Esophagus muscularis mucosa (tissue), 4 donors: ENCODE measurements at regions not wholly inside any gene's neighbourhood (a gene's known extent, or its start where the extent isn't known, plus 50 kb on each side); places are given as distances from the start of the nearest gene placed in this dataset.
"Not testable (repeated sequence)": the region's sequence is repeated elsewhere in the genome, so short reads cannot be mapped to it uniquely, and the experiment has no call there.

ENCODE experiments used
- DNase-seq: peaks from one replicate; pipeline ENCODE4 v3.0.0-alpha.2; 2017; ENCODE audit errors: extremely low spot score
- H3K27ac ChIP-seq, 4 donors: fragments of 200-600 bp; sonication (generic); replicated peaks in 1 of 4; 1 replicate in 3 of 4; 2 replicates in 1 of 4; pipeline ENCODE4 v1.5.1; 2016 to 2019; ENCODE audit warnings: mild to moderate bottlenecking in 1 of 4
- H3K27me3 ChIP-seq, 4 donors: fragments of 200-600 bp; sonication (generic); one replicate each; pipeline versions ENCODE4 v1.5.1 to v1.6.0; 2016 to 2019
- H3K36me3 ChIP-seq, 4 donors: fragments of 200-600 bp; sonication (generic); one replicate each; pipeline ENCODE4 v1.5.1; 2016 to 2019
- H3K4me1 ChIP-seq, 4 donors: fragments of 200-600 bp; sonication (generic); one replicate each; pipeline ENCODE4 v1.5.1; 2016 to 2019
- H3K4me3 ChIP-seq, 4 donors: fragments of 200-600 bp; sonication (generic); 1 replicate in 2 of 4; 2 replicates in 2 of 4; pipeline ENCODE4 v1.5.1; 2016 to 2019; ENCODE audit warnings: mild to moderate bottlenecking in 4 of 4, moderate library complexity in 1 of 4
- H3K9me3 ChIP-seq, 4 donors: fragments of 200-600 bp; sonication (generic); 1 replicate in 3 of 4; 2 replicates in 1 of 4; pipeline ENCODE4 v1.5.1; 2016 to 2019
- EP300 ChIP-seq: sonication (generic); formaldehyde crosslinking; IDR thresholded peaks from one replicate; pipeline ENCODE4 v1.6.1; 2017; ENCODE audit warnings: antibody characterized with exemption
- POLR2A ChIP-seq: fragments of 450-650 bp; IDR thresholded peaks from one replicate; pipeline ENCODE4 v1.6.1; 2017; ENCODE audit warnings: antibody characterized with exemption, moderate library complexity, mild to moderate bottlenecking, low read depth
- POLR2AphosphoS5 ChIP-seq, 2 donors: sonication (generic); formaldehyde crosslinking; IDR thresholded peaks; one replicate each; pipeline ENCODE4 v1.6.1; 2017; ENCODE audit warnings: antibody characterized with exemption in 2 of 2
- WGBS: methylation state at CpG from one replicate; pipeline ENCODE4 v1.1.5; 2018; 5-methylcytosine and 5-hydroxymethylcytosine counted together
- intact Hi-C: fragments of 100-400 bp; cut with DNase I; formaldehyde crosslinking; loops from one replicate; pipeline ENCODE4 v1.15.1; 2023
- TF ChIP-seq, protein P1 (sequence below), 3 experiments: fragments of 200-600 bp in 2 of 3; fragments of 450-650 bp in 1 of 3; sonication (generic) in 2 of 3; IDR thresholded peaks; one replicate each; pipeline ENCODE4 v1.5.1; 2017 to 2019; ENCODE audit warnings: antibody characterized with exemption in 3 of 3, mild to moderate bottlenecking in 2 of 3, moderate library complexity in 1 of 3

DNA sequence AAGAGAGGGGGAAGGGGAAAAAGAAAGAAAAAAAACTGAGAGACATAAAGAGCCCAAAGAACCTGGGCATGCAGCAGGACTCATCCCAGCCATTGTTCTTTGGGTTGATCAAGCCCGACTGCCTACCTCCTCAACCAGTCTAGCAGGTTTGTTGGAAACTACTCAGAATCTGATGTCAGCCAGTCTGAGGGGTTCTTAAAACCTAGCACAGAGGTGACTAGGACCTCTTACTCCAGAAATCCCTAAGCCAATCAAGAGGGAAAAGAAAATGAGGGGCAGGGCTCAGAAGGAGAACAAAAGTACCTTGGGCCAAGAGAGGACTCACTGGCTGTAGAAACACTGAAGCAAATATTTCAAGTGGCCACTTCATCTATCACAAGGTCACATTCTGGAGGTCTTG lies 228.0 kb downstream of the AASDHPPT start:
- peaks cover 0 to 14% (median 0%) of the 10 kb centered on the region in 4 donors for H3K9me3 ChIP-seq
- H3K4me1 ChIP-seq: no peaks in the 10 kb centered on the region
- 100% methylated on average over 1 of the region's 1 CpG for WGBS
- H3K4me3 ChIP-seq: no peak overlapping the region
- intact Hi-C loops: no loop called here
- H3K27me3 ChIP-seq: no peaks in the 10 kb centered on the region
- no peaks in the 10 kb centered on the region for H3K36me3 ChIP-seq
- no peak for DNase-seq
- no peak overlapping the region for H3K27ac ChIP-seq
- TF ChIP-seq POLR2A (no peak), POLR2AphosphoS5 (IDR thresholded peaks at IDR 0.05) (no peak), EP300 (no peak)
- TF ChIP-seq, protein P1, sequence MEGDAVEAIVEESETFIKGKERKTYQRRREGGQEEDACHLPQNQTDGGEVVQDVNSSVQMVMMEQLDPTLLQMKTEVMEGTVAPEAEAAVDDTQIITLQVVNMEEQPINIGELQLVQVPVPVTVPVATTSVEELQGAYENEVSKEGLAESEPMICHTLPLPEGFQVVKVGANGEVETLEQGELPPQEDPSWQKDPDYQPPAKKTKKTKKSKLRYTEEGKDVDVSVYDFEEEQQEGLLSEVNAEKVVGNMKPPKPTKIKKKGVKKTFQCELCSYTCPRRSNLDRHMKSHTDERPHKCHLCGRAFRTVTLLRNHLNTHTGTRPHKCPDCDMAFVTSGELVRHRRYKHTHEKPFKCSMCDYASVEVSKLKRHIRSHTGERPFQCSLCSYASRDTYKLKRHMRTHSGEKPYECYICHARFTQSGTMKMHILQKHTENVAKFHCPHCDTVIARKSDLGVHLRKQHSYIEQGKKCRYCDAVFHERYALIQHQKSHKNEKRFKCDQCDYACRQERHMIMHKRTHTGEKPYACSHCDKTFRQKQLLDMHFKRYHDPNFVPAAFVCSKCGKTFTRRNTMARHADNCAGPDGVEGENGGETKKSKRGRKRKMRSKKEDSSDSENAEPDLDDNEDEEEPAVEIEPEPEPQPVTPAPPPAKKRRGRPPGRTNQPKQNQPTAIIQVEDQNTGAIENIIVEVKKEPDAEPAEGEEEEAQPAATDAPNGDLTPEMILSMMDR (IDR thresholded peaks at IDR 0.05): no peak

DNA sequence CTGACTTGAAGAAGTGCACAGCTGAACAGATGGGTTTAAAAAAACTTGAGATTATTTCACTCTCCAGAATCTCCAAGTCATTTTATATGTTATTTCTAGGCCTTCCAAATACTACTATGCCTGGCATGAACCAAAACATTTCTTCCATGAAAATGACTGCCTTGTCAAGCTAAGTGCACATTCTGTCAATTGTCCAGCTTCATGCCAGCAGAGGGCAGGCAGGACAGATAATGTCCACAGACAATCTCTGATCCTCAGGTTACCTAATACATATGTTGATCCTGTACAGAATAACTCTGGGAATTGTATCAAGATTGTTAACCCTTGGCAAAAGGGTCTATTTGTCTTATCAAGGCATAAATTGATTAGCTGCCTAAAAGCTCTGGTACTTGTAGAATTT lies 229.5 kb downstream of the AASDHPPT start:
- Histone ChIP-seq H3K4me3 (no peak overlapping the region), H3K36me3 (no peaks in the 10 kb centered on the region), H3K4me1 (no peaks in the 10 kb centered on the region), H3K27ac (no peak overlapping the region), H3K9me3 (peaks cover 0 to 14% (median 0%) of the 10 kb centered on the region in 4 donors), H3K27me3 (no peaks in the 10 kb centered on the region)
- TF ChIP-seq EP300 (no peak), POLR2AphosphoS5 (IDR thresholded peaks at IDR 0.05) (no peak), POLR2A (no peak)
- no peak for DNase-seq
- intact Hi-C loops: no loop called here

DNA sequence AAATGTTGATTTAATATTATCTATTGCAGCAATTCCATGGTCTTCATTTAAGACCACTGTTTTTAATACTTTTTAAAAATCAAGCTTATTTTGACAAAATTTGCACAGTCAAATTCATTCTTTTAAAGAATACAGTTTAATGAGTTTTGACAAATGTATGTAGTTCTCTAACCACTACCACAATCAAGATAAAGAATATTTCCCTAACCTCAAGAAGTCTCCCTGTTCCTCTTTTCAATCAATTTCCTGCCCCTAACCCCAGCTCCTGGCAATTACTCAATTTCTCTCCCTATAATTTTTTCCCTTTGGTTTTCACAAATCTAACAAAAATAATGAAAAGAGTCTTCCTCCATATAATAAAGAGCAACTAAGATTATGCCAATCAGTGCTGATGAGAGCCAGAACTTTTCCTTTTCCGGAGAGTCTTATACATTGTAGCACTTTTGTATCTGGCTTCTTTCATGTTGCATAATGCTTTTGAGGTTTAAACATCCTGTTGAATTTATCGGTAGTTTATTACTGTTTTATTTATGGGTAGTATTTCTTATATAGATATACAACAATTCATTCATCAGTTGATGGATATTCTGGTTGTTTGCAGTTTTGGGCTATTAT lies 231.7 kb downstream of the AASDHPPT start:
- intact Hi-C loops: no loop called here
- Histone ChIP-seq H3K27ac (no peak overlapping the region), H3K27me3 (no peaks in the 10 kb centered on the region), H3K9me3 (no peaks in the 10 kb centered on the region), H3K4me3 (no peak overlapping the region), H3K4me1 (no peaks in the 10 kb centered on the region), H3K36me3 (no peaks in the 10 kb centered on the region)
- WGBS: 58% methylated on average over 2 of the region's 2 CpGs
- DNase-seq: no peak
- TF ChIP-seq POLR2AphosphoS5 (IDR thresholded peaks at IDR 0.05): no peak
- no peak for TF ChIP-seq POLR2A
- TF ChIP-seq EP300: no peak
- TF ChIP-seq, protein P1 (IDR thresholded peaks at IDR 0.05): no peak

DNA sequence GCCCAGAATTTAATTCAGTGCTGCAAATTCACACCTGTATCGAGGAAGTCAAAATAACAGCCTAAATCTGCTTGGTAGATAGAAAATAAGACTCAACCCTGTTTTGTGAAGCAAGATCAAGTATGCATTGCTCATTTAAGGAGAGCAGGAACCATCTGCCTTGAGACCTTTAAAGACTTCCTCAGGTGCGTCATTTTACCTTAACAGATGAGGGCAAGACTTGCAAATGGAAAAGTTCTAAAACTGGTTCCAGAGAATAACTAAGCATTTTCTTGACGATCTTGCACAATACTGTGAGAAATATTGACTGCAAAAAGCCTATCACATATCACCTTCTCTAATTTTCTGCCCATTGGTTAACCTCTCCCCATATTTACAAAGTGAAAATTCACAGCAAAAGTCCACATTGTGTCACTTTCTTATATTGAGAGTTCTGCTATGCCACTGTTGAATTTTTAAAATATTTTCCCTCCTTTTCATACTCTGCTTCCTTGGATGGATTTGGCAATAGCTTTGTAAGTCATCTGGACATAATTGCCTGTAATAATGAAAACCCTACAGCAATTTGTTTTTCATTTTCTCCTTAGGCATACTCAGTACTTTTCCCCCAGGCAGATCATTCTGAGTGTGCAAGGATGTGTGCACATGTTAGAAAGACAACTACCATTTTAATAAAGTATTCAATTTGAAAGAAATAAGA lies 234.2 kb downstream of the AASDHPPT start:
- Histone ChIP-seq H3K27ac (no peak overlapping the region), H3K4me1 (no peaks in the 10 kb centered on the region), H3K36me3 (no peaks in the 10 kb centered on the region), H3K27me3 (no peaks in the 10 kb centered on the region), H3K4me3 (no peak overlapping the region), H3K9me3 (no peaks in the 10 kb centered on the region)
- DNase-seq: no peak
- 94% methylated on average over 3 of the region's 3 CpGs for WGBS
- intact Hi-C loops: no loop called here
- TF ChIP-seq, protein P1 (IDR thresholded peaks at IDR 0.05): no peak
- TF ChIP-seq POLR2AphosphoS5 (IDR thresholded peaks at IDR 0.05) (no peak), POLR2A (no peak), EP300 (no peak)

DNA sequence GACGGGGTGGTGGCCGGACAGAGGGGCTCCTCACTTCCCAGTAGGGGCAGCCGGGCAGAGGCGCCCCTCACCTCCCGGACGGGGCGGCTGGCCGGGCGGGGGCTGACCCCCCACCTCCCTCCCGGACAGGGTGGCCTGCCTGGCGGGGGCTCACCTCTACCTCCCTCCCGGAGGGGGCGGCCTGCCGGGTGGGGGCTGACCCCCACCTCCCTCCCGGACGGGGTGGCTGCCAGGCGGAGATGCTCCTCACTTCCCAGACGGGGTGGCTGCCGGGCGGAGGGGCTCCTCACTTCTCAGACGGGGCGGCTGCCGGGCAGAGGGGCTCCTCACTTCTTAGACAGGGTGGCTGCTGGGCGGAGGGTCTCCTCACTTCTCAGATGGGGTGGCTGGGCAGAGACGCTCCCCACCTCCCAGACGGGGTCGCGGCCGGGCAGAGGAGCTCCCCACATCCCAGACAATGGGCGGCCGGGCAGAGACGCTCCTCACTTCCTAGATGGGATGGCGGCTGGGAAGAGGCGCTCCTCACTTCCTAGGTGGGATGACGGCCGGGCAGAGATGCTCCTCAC lies 239.8 kb downstream of the AASDHPPT start:
- H3K36me3 ChIP-seq, H3K4me3 ChIP-seq, DNase-seq, H3K9me3 ChIP-seq, intact Hi-C loops, H3K27me3 ChIP-seq, H3K27ac ChIP-seq, H3K4me1 ChIP-seq: not testable (repeated sequence)
- 96% methylated on average over 33 of the region's 36 CpGs for whole genome bisulfite sequencing
